IMR-90 (cell line): ENCODE measurements at regions not wholly inside any gene's neighbourhood (a gene's known extent, or its start where the extent isn't known, plus 50 kb on each side); places are given as distances from the start of the nearest gene placed in this dataset.

Source experiments
- MAZ ChIP-seq: IDR thresholded peaks from 2 replicates; pipeline ENCODE4 v1.6.1; 2012; ENCODE audit warnings: low read depth, mild to moderate bottlenecking, low read length, improper control_type of control experiment, moderate library complexity, borderline replicate concordance
- MXI1 ChIP-seq: IDR thresholded peaks from 2 replicates; pipeline ENCODE4 v1.6.1; 2012; ENCODE audit warnings: low read depth, mild to moderate bottlenecking, low read length, moderate library complexity, borderline replicate concordance
- POLR2A ChIP-seq: IDR thresholded peaks from 2 replicates; pipeline ENCODE4 v1.6.1; 2012; ENCODE audit warnings: mild to moderate bottlenecking, low read depth, low read length
- SMC3 ChIP-seq: fragments of 150-350 bp; IDR thresholded peaks from 2 replicates; pipeline ENCODE4 v1.6.1; 2016; ENCODE audit warnings: low read depth, mild to moderate bottlenecking, antibody characterized with exemption, low read length, moderate library complexity
- TF ChIP-seq, protein P1 (sequence below): conservative IDR thresholded peaks from 2 replicates; pipeline ENCODE4 v1.5.1; 2012; ENCODE audit warnings: mild to moderate bottlenecking, low read depth, low read length, improper control_type of control experiment

DNA sequence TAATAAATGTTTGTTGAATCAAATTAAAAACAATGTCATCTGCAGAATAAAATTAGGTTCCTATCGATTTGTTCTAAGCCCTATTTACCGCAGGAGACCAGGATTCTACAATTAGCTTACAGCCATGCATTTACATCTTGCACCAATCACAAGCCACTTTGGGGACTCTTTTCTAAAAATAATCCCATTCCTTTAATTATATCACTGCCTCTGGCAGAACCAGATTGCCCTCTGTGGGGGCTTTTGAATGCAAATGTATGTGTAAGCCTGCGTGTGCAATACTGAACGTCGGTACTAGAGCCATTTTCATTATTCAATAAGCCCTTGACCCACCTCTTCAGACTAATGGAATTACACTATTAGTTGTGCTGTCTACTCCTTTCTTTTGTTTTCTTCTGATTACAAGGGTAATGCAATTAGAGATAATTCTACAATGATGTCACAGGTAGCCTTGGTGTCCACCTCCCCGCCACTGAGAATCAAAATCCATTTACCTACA is 391.3 kb upstream of the XYLT1 start:
- TF ChIP-seq MXI1 (no peak), POLR2A (no peak), SMC3 (no peak), MAZ (no peak)
- TF ChIP-seq, protein P1, sequence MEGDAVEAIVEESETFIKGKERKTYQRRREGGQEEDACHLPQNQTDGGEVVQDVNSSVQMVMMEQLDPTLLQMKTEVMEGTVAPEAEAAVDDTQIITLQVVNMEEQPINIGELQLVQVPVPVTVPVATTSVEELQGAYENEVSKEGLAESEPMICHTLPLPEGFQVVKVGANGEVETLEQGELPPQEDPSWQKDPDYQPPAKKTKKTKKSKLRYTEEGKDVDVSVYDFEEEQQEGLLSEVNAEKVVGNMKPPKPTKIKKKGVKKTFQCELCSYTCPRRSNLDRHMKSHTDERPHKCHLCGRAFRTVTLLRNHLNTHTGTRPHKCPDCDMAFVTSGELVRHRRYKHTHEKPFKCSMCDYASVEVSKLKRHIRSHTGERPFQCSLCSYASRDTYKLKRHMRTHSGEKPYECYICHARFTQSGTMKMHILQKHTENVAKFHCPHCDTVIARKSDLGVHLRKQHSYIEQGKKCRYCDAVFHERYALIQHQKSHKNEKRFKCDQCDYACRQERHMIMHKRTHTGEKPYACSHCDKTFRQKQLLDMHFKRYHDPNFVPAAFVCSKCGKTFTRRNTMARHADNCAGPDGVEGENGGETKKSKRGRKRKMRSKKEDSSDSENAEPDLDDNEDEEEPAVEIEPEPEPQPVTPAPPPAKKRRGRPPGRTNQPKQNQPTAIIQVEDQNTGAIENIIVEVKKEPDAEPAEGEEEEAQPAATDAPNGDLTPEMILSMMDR: no peak
